UCSD-AML1 (cell line): ENCODE measurements at regions not wholly inside any gene's neighbourhood (a gene's known extent, or its start where the extent isn't known, plus 50 kb on each side); places are given as distances from the start of the nearest gene placed in this dataset.

ENCODE experiments used
- DNase-seq: peaks from one replicate; lab custom pipeline; 2025; ENCODE audit not compliant: unreplicated experiment; lab: John Stamatoyannopoulos, UW

GRCh38 chr2:219893541-219893940, 266.1 kb downstream of the SLC4A3 start:
- no peak for DNase-seq

DNA sequence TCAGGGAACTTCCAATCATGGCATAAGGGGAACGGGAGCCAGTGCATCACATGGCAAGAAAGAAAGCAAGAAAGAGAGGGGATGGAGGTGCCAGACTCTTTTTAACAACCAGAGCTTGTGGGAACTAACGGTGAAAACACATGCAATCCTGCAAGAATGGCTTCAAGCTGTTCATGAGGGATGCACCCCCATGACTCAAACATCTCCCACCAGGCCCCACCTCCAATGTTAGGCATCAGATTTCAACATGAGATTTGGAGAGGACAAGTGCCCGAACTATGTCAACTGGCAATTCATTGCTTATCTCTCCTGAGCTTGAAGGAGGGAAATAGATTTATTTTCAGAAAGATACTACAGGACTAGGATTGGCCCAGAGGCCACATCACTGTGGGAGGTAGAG, 270.0 kb downstream of the SLC4A3 start:
- no peak for DNase-seq

- DNase-seq = no peak
These were observed 273.7 kb downstream of the SLC4A3 start for GRCh38 chr2:219901155-219901554.

DNA sequence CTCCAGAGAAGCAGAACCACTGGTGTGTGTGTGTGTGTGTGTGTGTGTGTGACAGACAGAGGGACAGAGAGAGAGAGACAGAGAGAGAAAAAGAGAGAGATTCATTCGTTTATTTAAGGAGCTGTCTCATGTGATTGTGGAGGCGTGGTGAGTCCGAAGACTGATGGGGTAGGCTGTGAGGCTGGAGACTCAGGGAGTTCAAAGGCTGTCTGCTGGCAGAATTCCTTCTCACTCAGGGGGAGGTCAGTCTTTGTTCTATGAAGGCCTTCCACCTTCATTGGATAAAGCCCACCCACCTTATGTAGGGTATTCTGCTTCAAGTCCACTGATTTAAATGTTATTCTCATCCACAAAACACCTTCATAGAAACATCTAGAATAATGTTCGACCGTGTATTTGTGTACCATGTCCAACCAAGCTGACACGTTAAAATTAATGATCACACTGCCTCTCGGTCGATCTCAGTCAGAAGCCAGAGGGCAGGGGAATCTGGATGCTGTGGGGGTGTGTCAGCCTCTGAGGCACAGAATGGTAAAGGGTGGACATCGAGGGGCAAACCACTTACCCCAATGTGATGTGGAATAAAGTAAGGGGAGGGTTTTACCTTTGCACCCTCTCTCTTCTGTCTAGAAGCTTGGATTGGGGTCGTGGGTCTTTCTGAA, 275.6 kb downstream of the SLC4A3 start:
- no peak for DNase-seq

- no peak for DNase-seq
These were observed 278.2 kb downstream of the SLC4A3 start for GRCh38 chr2:219905640-219906039.

- no peak for DNase-seq
These were observed 278.9 kb downstream of the SLC4A3 start for GRCh38 chr2:219906114-219907010.

- DNase-seq = no peak
These were observed 279.6 kb downstream of the SLC4A3 start for GRCh38 chr2:219907011-219907365.

- DNase-seq = no peak
These were observed 281.1 kb downstream of the SLC4A3 start for GRCh38 chr2:219908538-219908937.

- no peak for DNase-seq
These were observed 284.1 kb downstream of the SLC4A3 start for GRCh38 chr2:219911541-219911940.

- DNase-seq = no peak
These were observed 285.1 kb downstream of the SLC4A3 start for GRCh38 chr2:219912491-219912921.

- DNase-seq = no peak
These were observed 287.1 kb downstream of the SLC4A3 start for GRCh38 chr2:219914577-219914976.

- DNase-seq = no peak
These were observed 288.9 kb downstream of the SLC4A3 start for GRCh38 chr2:219916281-219916680.

DNA sequence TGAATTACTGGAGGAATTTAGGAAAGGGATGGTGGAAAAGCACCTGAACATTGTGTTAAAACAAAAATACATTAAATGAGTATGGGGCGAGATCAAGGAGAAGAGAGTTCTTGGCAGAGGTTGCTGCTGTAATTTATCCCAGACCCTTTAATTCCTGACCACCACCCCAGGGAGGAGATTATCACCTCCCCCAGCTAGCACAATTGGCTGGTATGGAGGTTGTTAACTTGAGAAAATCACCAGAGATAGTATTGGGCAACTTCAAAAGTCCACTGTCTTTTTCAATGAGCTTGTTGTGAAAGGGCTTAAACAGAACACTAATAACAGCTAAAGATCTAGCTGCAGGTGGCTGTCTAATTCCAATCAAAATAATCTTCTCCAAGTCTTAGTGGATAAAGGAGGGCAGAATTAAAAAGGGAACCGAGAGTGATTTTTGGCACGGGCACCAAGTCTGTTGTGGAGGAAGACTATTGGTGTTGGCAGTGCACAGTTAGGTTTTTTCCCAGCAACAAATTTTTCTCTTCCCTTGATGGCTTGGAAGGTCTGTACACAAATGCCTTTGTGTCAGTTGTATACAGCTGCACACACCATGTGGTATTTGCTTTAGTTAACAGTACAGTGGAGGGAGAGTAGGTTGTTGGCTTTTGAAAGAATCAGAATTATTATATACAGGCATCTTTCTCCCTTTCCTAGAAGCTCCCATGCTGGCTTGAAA, 289.5 kb downstream of the SLC4A3 start:
- no peak for DNase-seq

DNA sequence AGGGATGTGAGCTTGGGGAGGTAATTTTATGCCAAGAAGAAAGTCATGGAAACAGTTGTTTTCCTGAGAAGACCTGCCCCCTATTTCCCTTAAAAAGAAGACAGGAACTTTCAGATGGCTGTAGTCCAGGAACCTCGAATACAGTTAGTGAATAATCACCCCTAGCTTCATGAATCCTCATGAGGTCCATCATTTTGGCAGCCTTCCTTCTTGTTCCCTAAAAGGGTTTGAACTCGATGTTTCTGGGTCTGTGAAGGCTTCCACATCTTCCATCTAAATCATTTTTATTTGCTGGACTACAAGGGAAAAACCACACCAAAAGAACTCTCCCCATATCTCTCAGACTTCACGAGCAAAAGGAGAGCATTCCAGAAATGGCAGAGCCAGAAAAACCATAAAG, 290.8 kb downstream of the SLC4A3 start:
- no peak for DNase-seq

- DNase-seq = no peak
These were observed 291.5 kb downstream of the SLC4A3 start for GRCh38 chr2:219918944-219919343.

- no peak for DNase-seq
These were observed 292.1 kb downstream of the SLC4A3 start for GRCh38 chr2:219919506-219919905.

DNA sequence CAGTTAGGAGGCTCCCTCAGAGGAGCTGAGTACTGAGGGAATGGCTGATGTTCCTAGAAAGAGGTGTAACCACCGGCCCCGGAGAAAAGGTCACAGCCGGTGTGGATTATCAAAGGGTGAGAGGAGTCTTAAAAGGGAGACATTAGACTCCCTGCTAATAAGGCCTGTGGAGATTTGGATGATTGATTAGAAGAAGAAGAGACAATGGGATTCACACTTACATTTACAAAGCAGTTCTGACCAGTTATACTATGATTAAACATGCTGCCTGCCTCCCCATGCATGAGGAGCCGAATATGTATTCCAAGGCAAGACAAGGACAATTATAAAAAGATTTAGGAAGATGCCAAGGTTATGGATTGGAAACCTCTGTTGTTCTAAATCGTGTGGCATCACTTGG, 302.4 kb downstream of the SLC4A3 start:
- DNase-seq = no peak

GRCh38 chr2:219939647-219940046, 312.2 kb downstream of the SLC4A3 start:
- DNase-seq = no peak

DNA sequence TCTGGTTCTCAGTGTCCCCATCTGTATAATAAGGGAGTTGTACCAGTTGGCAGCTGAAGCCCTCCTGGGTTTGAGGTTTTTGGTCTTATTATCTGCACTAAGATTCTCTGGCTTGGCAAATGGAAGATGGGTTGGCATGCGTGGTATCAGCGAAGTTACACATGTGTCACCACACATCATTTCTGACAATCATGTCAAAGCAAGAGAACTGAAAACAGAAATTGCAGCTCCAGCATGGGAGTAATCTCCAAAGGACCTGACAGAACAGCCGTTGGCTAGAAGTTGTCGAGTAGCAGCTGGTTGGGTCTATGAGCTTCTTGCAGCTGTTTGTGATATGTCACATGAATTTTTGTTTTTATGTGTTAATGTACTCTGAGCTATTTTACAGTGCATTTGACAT, 317.4 kb downstream of the SLC4A3 start:
- DNase-seq = no peak

DNA sequence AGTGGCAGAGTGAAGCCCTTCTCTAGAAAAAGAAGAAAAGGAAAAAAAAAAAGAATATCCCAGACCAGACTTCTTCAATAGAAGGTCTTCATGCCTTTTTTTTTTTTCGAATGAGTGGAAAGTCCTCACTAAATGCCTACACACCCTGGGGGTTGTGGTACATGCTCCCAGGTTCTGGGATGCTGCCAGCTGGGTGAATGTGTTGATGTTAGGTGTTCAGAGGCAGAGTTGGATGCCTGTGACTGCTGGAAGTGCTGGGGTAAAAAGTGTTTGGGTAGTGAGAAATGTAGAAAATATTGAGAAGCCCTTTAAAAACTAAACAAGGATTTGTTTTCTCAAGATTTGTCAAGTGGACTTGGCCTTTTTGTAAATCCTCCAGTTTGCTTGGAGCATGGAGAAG, 318.6 kb downstream of the SLC4A3 start:
- no peak for DNase-seq

DNA sequence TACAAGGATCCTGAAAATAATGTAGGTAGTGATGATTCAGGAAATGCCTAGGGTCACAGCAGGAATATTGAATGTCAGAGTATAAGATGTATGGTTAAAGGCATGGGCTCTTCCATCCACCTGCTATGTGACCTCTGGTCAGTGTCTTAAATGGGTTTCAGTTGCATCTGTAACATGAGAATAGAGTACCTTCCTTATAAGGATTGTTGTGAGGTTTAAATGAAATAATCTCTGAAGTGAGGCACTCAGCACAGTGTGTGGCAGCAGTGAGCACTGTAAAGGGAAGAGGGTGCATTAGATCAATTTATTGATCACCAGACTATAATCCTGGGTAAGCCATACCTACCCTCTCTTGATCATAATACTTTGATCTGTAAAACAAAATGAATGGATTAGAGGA, 319.1 kb downstream of the SLC4A3 start:
- DNase-seq = no peak

DNA sequence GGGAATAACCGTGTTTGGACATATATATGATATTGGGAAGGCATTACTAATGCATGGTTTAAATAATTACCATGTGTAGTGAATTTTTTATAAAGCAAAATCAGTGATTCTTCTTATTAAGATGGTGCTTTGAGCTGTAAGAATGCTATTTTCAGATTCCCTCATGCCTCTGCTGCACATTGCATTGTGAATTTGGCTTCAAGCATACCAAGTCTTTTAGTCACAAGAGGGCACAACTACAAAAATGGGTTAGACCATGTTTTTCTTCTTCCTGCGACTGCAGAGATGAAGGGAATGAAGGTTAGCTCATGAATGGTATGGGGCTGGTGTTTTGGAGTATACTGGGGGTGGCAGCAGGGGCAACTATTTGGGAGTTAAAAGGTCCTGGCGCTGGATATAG, 320.1 kb downstream of the SLC4A3 start:
- no peak for DNase-seq
